Neural progenitor cell (in vitro differentiated cells): ENCODE measurements at regions not wholly inside any gene's neighbourhood (a gene's known extent, or its start where the extent isn't known, plus 50 kb on each side); places are given as distances from the start of the nearest gene placed in this dataset.
A peak's percentile ranks its signal among the peaks of the same experiment; 100 is the strongest.
"Not testable (repeated sequence)": the region's sequence is repeated elsewhere in the genome, so short reads cannot be mapped to it uniquely, and the experiment has no call there.

ENCODE experiments used
- DNase-seq: peaks from one replicate; pipeline ENCODE4 v3.0.0-alpha.2; 2016; ENCODE audit warnings: low spot score
- H2AFZ ChIP-seq: fragments of 200-600 bp; sonication (generic); replicated peaks from 2 replicates; pipeline ENCODE4 v1.6.1; 2016; ENCODE audit warnings: antibody characterized with exemption
- H3F3A ChIP-seq: fragments of 200-600 bp; sonication (generic); 2 replicates; pipeline ENCODE4 v1.6.1; 2016; ENCODE audit warnings: antibody characterized with exemption, low read depth
- H3K27ac ChIP-seq: fragments of 200-600 bp; sonication (generic); 2 replicates; pipeline ENCODE4 v1.5.1; 2016; ENCODE audit warnings: mild to moderate bottlenecking
- H3K27me3 ChIP-seq: fragments of 200-600 bp; sonication (generic); 2 replicates; pipeline ENCODE4 v1.6.1; 2016; ENCODE audit warnings: mild to moderate bottlenecking, moderate library complexity
- H3K36me3 ChIP-seq: fragments of 200-600 bp; sonication (generic); 2 replicates; pipeline ENCODE4 v1.5.1; 2016
- H3K4me1 ChIP-seq: fragments of 200-600 bp; sonication (generic); 2 replicates; pipeline ENCODE4 v1.6.1; 2016; ENCODE audit warnings: mixed run types
- H3K4me2 ChIP-seq: fragments of 200-600 bp; sonication (generic); 2 replicates; pipeline ENCODE4 v1.6.1; 2016
- H3K4me3 ChIP-seq: fragments of 200-600 bp; sonication (generic); 2 replicates; pipeline ENCODE4 v1.5.1; 2016
- H3K79me2 ChIP-seq: fragments of 200-600 bp; sonication (generic); 2 replicates; pipeline ENCODE4 v1.6.1; 2016; ENCODE audit warnings: low read depth
- H3K9ac ChIP-seq: fragments of 200-600 bp; sonication (generic); 2 replicates; pipeline ENCODE4 v1.6.1; 2016
- H3K9me3 ChIP-seq: fragments of 200-600 bp; sonication (generic); 2 replicates; pipeline ENCODE4 v1.5.1; 2016; ENCODE audit warnings: low read depth
- H4K20me1 ChIP-seq: fragments of 200-600 bp; sonication (generic); 2 replicates; pipeline ENCODE4 v1.6.1; 2016; ENCODE audit warnings: low read depth
- H3K27ac Mint-ChIP-seq: 3 replicates; pipeline ENCODE4 v1.8.0; 2021; ENCODE audit warnings: mixed read lengths
- H3K27me3 Mint-ChIP-seq: 2 replicates; pipeline ENCODE4 v1.8.0; 2022; ENCODE audit warnings: low read depth, mild to moderate bottlenecking, inconsistent platforms, moderate library complexity, mixed read lengths; ENCODE audit not compliant: insufficient read depth
- H3K36me3 Mint-ChIP-seq: 3 replicates; pipeline ENCODE4 v1.8.0; 2021; ENCODE audit warnings: mixed read lengths
- H3K4me1 Mint-ChIP-seq: 3 replicates; pipeline ENCODE4 v1.8.0; 2021; ENCODE audit warnings: mixed read lengths
- H3K4me3 Mint-ChIP-seq: 3 replicates; pipeline ENCODE4 v1.8.0; 2021; ENCODE audit warnings: mild to moderate bottlenecking, moderate library complexity, mixed read lengths
- H3K9me3 Mint-ChIP-seq: 3 replicates; pipeline ENCODE4 v1.8.0; 2020; ENCODE audit warnings: mixed read lengths
- CTCF ChIP-seq: fragments of 200-600 bp; sonication (generic); IDR thresholded peaks from 2 replicates; pipeline ENCODE4 v1.5.1; 2017; ENCODE audit warnings: antibody characterized with exemption, mild to moderate bottlenecking
- EZH2 ChIP-seq: fragments of 200-600 bp; sonication (generic); IDR thresholded peaks from 2 replicates; pipeline ENCODE4 v1.6.1; 2017; ENCODE audit warnings: antibody characterized with exemption, mild to moderate bottlenecking, moderate library complexity
- EZH2phosphoT487 ChIP-seq: fragments of 200-600 bp; sonication (generic); IDR thresholded peaks from 2 replicates; pipeline ENCODE4 v1.6.1; 2017; ENCODE audit warnings: antibody characterized with exemption

GRCh38 chr3:132981719-132982118 is 56.5 kb upstream of the TMEM108 start:
- Histone ChIP-seq H3K4me1 (no peaks in the 10 kb centered on the region), H3K9me3 (no peaks in the 10 kb centered on the region), H3K4me3 (no peak overlapping the region), H3K79me2 (no peaks in the 10 kb centered on the region), H2AFZ (peak overlapping the region; percentile 17), H3K9ac (no peak overlapping the region), H3K4me2 (no peak overlapping the region), H3K36me3 (no peaks in the 10 kb centered on the region), H3K27ac (no peak overlapping the region), H3F3A (no peaks in the 10 kb centered on the region), H4K20me1 (no peaks in the 10 kb centered on the region), H3K27me3 (no peaks in the 10 kb centered on the region)
- no peaks in the 10 kb centered on the region for H3K9me3 Mint-ChIP-seq
- H3K27ac Mint-ChIP-seq, result no peak overlapping the region
- TF ChIP-seq CTCF, result peak; percentile 39
- no peak for TF ChIP-seq EZH2
- no peak for TF ChIP-seq EZH2phosphoT487
- peak; percentile 15 for DNase-seq
- no peak overlapping the region for H3K4me3 Mint-ChIP-seq
- no peaks in the 10 kb centered on the region for H3K27me3 Mint-ChIP-seq
- no peaks in the 10 kb centered on the region for H3K36me3 Mint-ChIP-seq
- no peaks in the 10 kb centered on the region for H3K4me1 Mint-ChIP-seq

GRCh38 chr3:132980102-132980501 is 58.1 kb upstream of the TMEM108 start:
- no peak for DNase-seq
- Histone ChIP-seq H3K36me3 (no peaks in the 10 kb centered on the region), H3K27ac (no peak overlapping the region), H2AFZ (no peak overlapping the region), H3K9me3 (no peaks in the 10 kb centered on the region), H3K4me3 (no peak overlapping the region), H3K4me2 (no peak overlapping the region), H3K79me2 (no peaks in the 10 kb centered on the region), H3K27me3 (no peaks in the 10 kb centered on the region), H3F3A (no peaks in the 10 kb centered on the region), H4K20me1 (no peaks in the 10 kb centered on the region), H3K9ac (no peak overlapping the region), H3K4me1 (no peaks in the 10 kb centered on the region)
- Mint-ChIP-seq H3K27ac (no peak overlapping the region), H3K27me3 (no peaks in the 10 kb centered on the region), H3K36me3 (no peaks in the 10 kb centered on the region), H3K4me3 (no peak overlapping the region), H3K4me1 (no peaks in the 10 kb centered on the region), H3K9me3 (no peaks in the 10 kb centered on the region)
- no peak for TF ChIP-seq EZH2phosphoT487
- no peak for TF ChIP-seq EZH2
- no peak for TF ChIP-seq CTCF

DNA sequence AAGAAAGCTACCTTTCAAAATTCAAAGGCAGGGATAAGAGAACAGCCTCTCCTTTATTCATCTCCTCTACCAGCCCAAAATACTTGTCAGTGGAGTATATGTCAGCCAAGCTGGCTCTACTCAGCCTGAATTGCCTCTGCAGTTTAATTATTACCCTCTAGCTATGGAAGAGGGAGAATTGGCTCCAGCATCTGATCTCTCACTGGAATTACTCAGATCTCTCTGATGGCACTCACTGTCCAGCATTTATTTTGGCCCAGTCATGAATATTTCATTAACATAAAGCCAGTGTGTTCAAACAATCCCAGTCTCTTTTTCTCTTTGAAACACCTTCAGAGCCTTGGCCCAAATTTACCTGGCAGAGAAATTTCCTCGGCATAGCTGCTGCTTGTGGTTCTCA is 58.6 kb upstream of the TMEM108 start:
- no peaks in the 10 kb centered on the region for H3K9me3 ChIP-seq
- DNase-seq, result no peak
- no peak overlapping the region for H3K4me2 ChIP-seq
- Mint-ChIP-seq H3K27ac (no peak overlapping the region), H3K4me1 (no peaks in the 10 kb centered on the region), H3K27me3 (no peaks in the 10 kb centered on the region), H3K9me3 (no peaks in the 10 kb centered on the region), H3K36me3 (no peaks in the 10 kb centered on the region), H3K4me3 (no peak overlapping the region)
- H3F3A ChIP-seq, result no peaks in the 10 kb centered on the region
- no peaks in the 10 kb centered on the region for H4K20me1 ChIP-seq
- no peaks in the 10 kb centered on the region for H3K4me1 ChIP-seq
- no peak overlapping the region for H3K4me3 ChIP-seq
- H3K36me3 ChIP-seq, result no peaks in the 10 kb centered on the region
- H3K27me3 ChIP-seq, result no peaks in the 10 kb centered on the region
- H3K79me2 ChIP-seq, result no peaks in the 10 kb centered on the region
- H3K9ac ChIP-seq, result no peak overlapping the region
- no peak overlapping the region for H2AFZ ChIP-seq
- H3K27ac ChIP-seq, result no peak overlapping the region
- TF ChIP-seq CTCF, result no peak

DNA sequence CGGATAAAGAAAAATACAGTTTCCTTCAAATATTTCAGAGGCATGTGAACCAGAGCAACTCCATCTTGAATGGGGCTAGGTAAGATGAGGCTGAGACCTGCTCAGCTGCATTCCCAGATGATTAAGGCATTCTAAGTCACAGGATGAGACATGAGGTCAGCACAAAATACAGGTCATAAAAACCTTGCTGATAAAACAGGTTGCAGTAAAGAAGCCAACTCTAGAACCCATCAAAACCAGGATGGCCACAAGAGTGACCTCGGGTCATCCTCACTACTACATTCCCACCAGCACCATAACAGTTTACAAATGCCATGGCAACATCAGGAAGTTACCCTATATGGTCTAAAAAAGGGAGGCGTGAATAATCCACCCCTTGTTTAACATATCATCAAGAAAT is 59.2 kb upstream of the TMEM108 start:
- H3K27ac Mint-ChIP-seq, H3K9me3 Mint-ChIP-seq, H3K4me3 Mint-ChIP-seq, H3F3A ChIP-seq, H3K9me3 ChIP-seq, H3K79me2 ChIP-seq, H3K9ac ChIP-seq, DNase-seq, H3K36me3 ChIP-seq, H3K36me3 Mint-ChIP-seq, H3K27me3 Mint-ChIP-seq, H3K4me1 Mint-ChIP-seq, H3K4me2 ChIP-seq, H4K20me1 ChIP-seq, H3K27me3 ChIP-seq, H3K27ac ChIP-seq, H3K4me3 ChIP-seq, H2AFZ ChIP-seq, H3K4me1 ChIP-seq: not testable (repeated sequence)
